ENCODE measurements at regions not wholly inside any gene's neighbourhood (a gene's known extent, or its start where the extent isn't known, plus 50 kb on each side); places are given as distances from the start of the nearest gene placed in this dataset.
A peak's percentile ranks its signal among the peaks of the same experiment; 100 is the strongest.

GRCh38 chr13:73880365-73880764, 253.8 kb downstream of the KLF12 start:
- DNase-seq, result no peak

- DNase-seq, result no peak
These were observed 254.7 kb downstream of the KLF12 start for GRCh38 chr13:73879346-73880015.

- no peak for DNase-seq
These were observed 256.8 kb downstream of the KLF12 start for GRCh38 chr13:73877399-73877798.

- no peak for DNase-seq
These were observed 257.9 kb downstream of the KLF12 start for GRCh38 chr13:73876323-73876722.

GRCh38 chr13:73873940-73874830, 260.0 kb downstream of the KLF12 start:
- DNase-seq, result no peak

- DNase-seq, result no peak
These were observed 261.8 kb downstream of the KLF12 start for GRCh38 chr13:73872397-73872796.

- no peak for DNase-seq
These were observed 263.0 kb downstream of the KLF12 start for GRCh38 chr13:73870970-73871935.

GRCh38 chr13:73870036-73870741, 264.0 kb downstream of the KLF12 start:
- DNase-seq, result no peak

GRCh38 chr13:73865027-73865426, 269.2 kb downstream of the KLF12 start:
- DNase-seq, result no peak

- DNase-seq, result no peak
These were observed 273.1 kb downstream of the KLF12 start for GRCh38 chr13:73861136-73861535.

GRCh38 chr13:73860501-73860900, 273.7 kb downstream of the KLF12 start:
- no peak for DNase-seq

- DNase-seq, result no peak
These were observed 274.4 kb downstream of the KLF12 start for GRCh38 chr13:73859841-73860240.

- no peak for DNase-seq
These were observed 277.1 kb downstream of the KLF12 start for GRCh38 chr13:73857106-73857505.

- DNase-seq, result no peak
These were observed 283.1 kb downstream of the KLF12 start for GRCh38 chr13:73851104-73851503.

- DNase-seq, result no peak
These were observed 283.9 kb downstream of the KLF12 start for GRCh38 chr13:73850104-73850873.

GRCh38 chr13:73849292-73849691, 284.9 kb downstream of the KLF12 start:
- DNase-seq, result no peak

GRCh38 chr13:73844986-73845385, 289.2 kb downstream of the KLF12 start:
- no peak for DNase-seq

- no peak for DNase-seq
These were observed 291.6 kb downstream of the KLF12 start for GRCh38 chr13:73842626-73843025.

- no peak for DNase-seq
These were observed 292.0 kb downstream of the KLF12 start for GRCh38 chr13:73842184-73842583.

- no peak for DNase-seq
These were observed 297.1 kb downstream of the KLF12 start for GRCh38 chr13:73837147-73837546.

- peak; percentile 34 to 58 for DNase-seq
These were observed 299.0 kb downstream of the KLF12 start for GRCh38 chr13:73835138-73835721.
